HPDE6-E6E7 (cell line): ENCODE measurements at regions not wholly inside any gene's neighbourhood (a gene's known extent, or its start where the extent isn't known, plus 50 kb on each side); places are given as distances from the start of the nearest gene placed in this dataset.

Experiments
- DNase-seq: peaks from one replicate; pipeline ENCODE4 v3.0.0; 2011; ENCODE audit warnings: missing footprints; ENCODE audit errors: extremely low spot score

GRCh38 chr4:138964716-138965426, 50.7 kb upstream of the NOCT start:
- no peak for DNase-seq

GRCh38 chr4:138963412-138963811, 52.2 kb upstream of the NOCT start:
- no peak for DNase-seq

- no peak for DNase-seq
These were observed 53.9 kb upstream of the NOCT start for GRCh38 chr4:138961664-138962063.

GRCh38 chr4:138961129-138961528, 54.5 kb upstream of the NOCT start:
- DNase-seq: no peak

- DNase-seq: no peak
These were observed 55.3 kb upstream of the NOCT start for GRCh38 chr4:138960175-138960710.

- DNase-seq: no peak
These were observed 56.3 kb upstream of the NOCT start for GRCh38 chr4:138959097-138959815.

- no peak for DNase-seq
These were observed 57.1 kb upstream of the NOCT start for GRCh38 chr4:138958519-138958918.

GRCh38 chr4:138957302-138957701, 58.3 kb upstream of the NOCT start:
- no peak for DNase-seq

GRCh38 chr4:138954428-138954827, 61.2 kb upstream of the NOCT start:
- no peak for DNase-seq

- DNase-seq: no peak
These were observed 61.6 kb upstream of the NOCT start for GRCh38 chr4:138953961-138954371.

GRCh38 chr4:138952411-138952810, 63.2 kb upstream of the NOCT start:
- peak; percentile 77 for DNase-seq

GRCh38 chr4:138951764-138952163, 63.8 kb upstream of the NOCT start:
- DNase-seq: peak; percentile 42

GRCh38 chr4:138949866-138950265, 65.7 kb upstream of the NOCT start:
- DNase-seq: no peak

- DNase-seq: no peak
These were observed 66.7 kb upstream of the NOCT start for GRCh38 chr4:138948918-138949317.

GRCh38 chr4:138946306-138946705, 69.3 kb upstream of the NOCT start:
- DNase-seq: no peak

GRCh38 chr4:138945840-138946239, 69.7 kb upstream of the NOCT start:
- no peak for DNase-seq

GRCh38 chr4:138945401-138945800, 70.2 kb upstream of the NOCT start:
- DNase-seq: no peak

GRCh38 chr4:138943893-138944292, 71.7 kb upstream of the NOCT start:
- DNase-seq: no peak

- no peak for DNase-seq
These were observed 74.5 kb upstream of the NOCT start for GRCh38 chr4:138941037-138941436.

- no peak for DNase-seq
These were observed 75.6 kb upstream of the NOCT start for GRCh38 chr4:138939960-138940359.

GRCh38 chr4:138938366-138938690, 77.3 kb upstream of the NOCT start:
- DNase-seq: peak; percentile 27

- DNase-seq: no peak
These were observed 80.3 kb upstream of the NOCT start for GRCh38 chr4:138935135-138935807.

- DNase-seq: no peak
These were observed 88.5 kb upstream of the NOCT start for GRCh38 chr4:138927072-138927471.
